GM19025 (cell line): ENCODE measurements at regions not wholly inside any gene's neighbourhood (a gene's known extent, or its start where the extent isn't known, plus 50 kb on each side); places are given as distances from the start of the nearest gene placed in this dataset.
"Not testable (repeated sequence)": the region's sequence is repeated elsewhere in the genome, so short reads cannot be mapped to it uniquely, and the experiment has no call there.

Source experiments
- ATAC-seq: cut with Tn5 transposase; IDR thresholded peaks from one replicate; pipeline ENCODE4 v1.9.1; 2021; ENCODE audit warnings: mild to moderate bottlenecking, low read depth, moderate library complexity; ENCODE audit not compliant: unreplicated experiment

- ATAC-seq = no peak
Observed at GRCh38 chr6:141890661-141891060, 242.1 kb upstream of the GJE1 start.

- ATAC-seq = no peak
Observed at GRCh38 chr6:141884850-141885249, 247.9 kb upstream of the GJE1 start.

DNA sequence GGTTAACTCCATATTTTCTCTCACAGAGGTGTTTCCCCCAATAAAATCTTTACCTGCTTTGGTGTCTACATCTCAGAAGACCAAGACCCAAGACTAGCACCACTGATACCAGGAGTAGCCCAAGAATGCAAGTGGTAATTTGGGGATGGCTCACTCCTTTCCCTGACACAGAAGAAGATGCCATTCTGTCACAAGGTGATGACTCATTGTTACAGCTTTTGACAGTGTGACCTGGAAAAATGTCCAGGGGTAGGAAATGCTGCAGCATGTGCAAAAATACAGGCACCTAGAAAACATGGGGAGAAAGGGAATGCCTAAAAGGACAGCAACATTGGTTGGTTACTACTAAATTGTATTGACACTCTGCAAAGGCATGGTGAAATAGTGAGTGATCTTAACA lies 254.0 kb upstream of the GJE1 start:
- no peak for ATAC-seq

DNA sequence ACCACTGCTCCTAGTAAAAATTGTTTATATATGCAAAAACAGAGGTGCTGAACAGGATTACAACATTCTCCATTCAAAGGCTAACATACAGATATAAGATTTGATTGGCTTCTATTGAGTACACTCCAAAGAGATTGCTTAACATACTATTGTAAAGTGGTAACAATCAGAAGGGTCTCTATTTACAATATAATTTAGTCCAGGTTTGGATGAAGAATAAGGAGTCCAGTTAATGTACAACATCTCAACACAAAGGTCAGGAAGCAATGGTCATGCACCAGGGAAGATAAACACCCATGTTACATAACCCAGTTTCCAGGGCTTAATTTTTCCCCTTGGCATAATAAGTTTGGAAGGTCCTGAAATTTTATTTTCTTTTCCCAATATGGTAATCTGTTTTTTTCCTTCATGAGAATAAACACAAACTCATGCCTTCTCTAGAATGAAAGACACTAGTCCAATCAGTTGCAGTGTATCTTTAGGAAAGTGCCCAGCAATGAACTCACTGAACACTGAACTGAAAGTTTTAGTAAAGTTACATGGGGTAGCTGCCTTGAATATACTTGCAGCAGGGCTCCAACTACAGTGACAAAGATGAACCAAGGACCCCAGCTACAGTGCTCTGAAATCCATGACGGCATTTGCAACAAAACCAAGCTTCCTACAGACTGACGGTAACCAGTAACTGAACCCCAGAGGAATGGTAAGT lies 255.3 kb upstream of the GJE1 start:
- ATAC-seq = no peak

DNA sequence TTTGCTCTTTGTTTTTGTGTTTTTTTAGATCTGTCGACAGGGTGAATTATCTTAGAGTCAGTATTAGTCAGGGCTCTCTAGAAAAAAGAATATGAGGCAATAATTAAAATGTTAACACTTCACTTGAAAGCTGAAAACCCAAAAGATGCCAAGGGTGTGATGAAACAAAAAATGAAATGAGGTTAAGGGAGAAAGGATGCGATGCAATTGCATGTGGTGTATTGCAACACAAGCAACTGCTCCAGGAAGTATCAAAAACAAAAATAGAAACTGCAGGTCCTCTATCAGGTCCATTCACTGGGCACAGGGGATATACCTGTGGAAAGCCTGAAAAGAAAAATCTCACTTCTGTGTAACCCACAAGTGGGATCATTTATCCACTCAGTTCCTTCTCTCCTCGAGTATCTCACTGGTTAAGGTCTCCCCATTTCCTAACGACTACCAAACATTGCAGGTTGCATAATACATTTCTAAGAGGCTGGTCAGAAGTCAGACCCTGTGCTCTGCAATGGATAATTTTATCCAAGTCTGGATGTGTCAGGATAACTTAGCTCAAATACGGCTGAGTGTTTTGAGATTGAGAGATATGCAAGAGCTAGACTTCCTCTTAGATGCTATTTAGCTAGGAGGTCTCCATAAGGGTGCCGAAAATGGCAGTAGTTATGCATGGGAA lies 257.7 kb upstream of the GJE1 start:
- ATAC-seq = no peak

- ATAC-seq = not testable (repeated sequence)
Observed at GRCh38 chr6:141869509-141869908, 263.2 kb upstream of the GJE1 start.

DNA sequence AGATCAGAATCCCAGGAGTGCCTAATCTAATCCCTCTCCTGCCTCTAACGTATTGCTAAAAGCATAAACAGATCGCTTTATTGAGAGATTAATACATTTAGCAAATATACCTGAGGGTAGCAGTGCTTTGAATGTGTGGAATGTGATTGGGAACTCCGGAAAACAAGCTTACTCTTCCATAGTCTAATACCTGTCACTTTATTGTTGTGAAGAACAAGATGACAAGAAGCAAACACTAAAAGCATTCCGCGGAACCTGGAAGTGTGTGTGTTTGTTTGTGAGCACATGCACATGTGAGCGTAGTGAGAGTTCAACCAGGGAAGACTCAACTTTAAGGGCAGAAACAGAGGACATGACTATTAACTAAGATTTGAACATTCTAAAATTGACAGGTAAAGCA lies 265.0 kb upstream of the GJE1 start:
- no peak for ATAC-seq

- no peak for ATAC-seq
Observed at GRCh38 chr6:141866731-141867497, 265.8 kb upstream of the GJE1 start.

DNA sequence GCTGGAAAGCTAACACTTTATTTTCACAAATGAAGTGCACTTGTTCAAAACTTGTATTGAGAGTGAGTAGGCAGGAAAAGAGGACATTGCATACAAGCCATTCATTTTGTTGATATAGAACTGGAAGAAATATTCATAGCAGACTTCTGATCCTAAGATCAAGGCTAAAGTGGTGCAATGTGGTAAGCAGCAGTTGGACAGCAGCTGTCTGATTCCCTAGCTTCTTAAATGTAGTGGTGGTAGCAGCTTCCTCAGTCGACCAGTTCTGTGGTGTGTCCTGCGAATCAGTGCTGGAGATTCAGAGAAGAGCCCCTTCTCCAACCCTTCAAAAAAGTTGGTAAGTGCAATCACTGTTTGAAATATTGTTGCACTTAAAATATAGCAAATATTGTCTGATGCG lies 281.7 kb upstream of the GJE1 start:
- no peak for ATAC-seq

GRCh38 chr6:141848029-141848890 lies 284.5 kb upstream of the GJE1 start:
- ATAC-seq = no peak

DNA sequence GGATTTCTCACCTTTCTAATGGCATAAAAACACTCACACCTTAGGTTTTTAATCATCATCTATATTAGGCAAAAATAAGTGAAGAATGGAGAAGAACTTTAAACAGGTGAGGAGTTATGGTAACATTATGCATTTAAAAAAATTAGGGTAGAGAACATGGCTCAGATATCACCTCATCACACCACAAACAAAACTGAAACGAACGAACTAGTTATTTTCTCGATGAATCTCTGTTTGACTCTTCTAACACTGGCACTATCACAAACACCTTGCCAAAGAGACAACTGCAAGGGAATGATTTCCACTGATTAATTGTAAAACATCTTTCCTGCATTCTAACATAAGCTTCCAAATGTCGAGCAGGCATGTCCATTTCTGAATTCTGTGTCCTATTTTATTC lies 286.1 kb upstream of the GJE1 start:
- ATAC-seq = no peak

- ATAC-seq = no peak
Observed at GRCh38 chr6:141843178-141843834, 289.4 kb upstream of the GJE1 start.

- no peak for ATAC-seq
Observed at GRCh38 chr6:141833001-141833655, 299.6 kb upstream of the GJE1 start.

GRCh38 chr6:141830530-141830929 lies 302.2 kb upstream of the GJE1 start:
- no peak for ATAC-seq

GRCh38 chr6:141829566-141830360 lies 303.0 kb upstream of the GJE1 start:
- ATAC-seq = no peak

GRCh38 chr6:141824350-141824749 lies 308.4 kb upstream of the GJE1 start:
- no peak for ATAC-seq

DNA sequence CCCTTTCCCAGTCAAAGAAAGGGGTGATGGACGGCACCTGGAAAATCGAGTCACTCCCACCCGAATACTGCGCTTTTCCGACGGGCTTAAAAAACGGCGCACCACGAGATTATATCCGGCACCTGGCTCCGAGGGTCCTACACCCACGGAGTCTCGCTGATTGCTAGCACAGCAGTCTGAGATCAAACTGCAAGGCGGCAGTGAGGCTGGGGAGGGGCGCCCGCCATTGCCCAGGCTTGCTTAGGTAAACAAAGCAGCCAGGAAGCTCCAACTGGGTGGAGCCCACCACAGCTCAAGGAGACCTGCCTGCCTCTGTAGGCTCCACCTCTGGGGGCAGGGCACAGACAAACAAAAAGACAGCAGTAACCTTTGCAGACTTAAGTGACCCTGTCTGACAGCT lies 317.7 kb upstream of the GJE1 start:
- not testable (repeated sequence) for ATAC-seq

DNA sequence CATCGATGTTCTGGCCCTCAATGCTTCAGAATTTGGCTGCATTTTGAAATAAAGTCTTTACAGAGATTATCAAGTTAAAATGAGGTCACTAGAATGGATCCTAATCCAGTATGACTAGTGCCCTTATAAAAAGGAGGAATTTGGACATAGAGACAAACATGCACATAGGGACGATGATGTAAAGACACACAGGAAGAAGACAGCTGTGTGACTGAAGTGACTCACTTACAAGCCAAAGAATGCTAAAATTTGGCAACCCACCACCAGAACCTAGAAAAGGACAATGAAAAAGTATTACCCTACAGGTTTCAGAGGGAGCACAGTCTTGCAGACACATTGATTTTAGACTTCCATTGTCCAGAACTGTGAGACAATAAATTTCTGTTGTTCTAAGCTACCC lies 322.8 kb upstream of the GJE1 start:
- ATAC-seq = no peak

DNA sequence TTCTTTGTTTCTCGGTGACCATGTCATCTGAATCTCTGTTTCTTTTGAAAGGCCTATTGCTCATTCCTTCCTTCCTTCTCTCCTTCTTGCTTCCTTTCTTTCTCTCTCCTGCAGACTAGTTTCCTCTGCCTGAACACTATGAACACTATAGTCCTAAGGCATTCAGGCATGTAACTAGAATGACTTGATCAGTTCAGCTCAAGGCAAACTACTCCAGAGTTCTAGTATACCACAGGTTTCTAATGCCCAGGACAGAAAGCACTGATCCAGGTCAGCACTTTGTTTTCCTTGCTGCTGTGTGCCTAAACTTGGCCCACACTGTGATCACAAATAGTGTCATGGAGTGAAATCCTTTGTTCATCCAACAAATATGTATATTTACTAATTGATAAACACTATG lies 324.1 kb upstream of the GJE1 start:
- ATAC-seq = no peak
